Stomach (tissue), 4 donors: ENCODE measurements at regions not wholly inside any gene's neighbourhood (a gene's known extent, or its start where the extent isn't known, plus 50 kb on each side); places are given as distances from the start of the nearest gene placed in this dataset.

Experiments used
- POLR2AphosphoS5 ChIP-seq, 3 donors: sonication (generic); formaldehyde crosslinking; IDR thresholded peaks; one replicate each; pipeline ENCODE4 v1.6.1; 2016; ENCODE audit warnings: antibody characterized with exemption in 3 of 3
- TF ChIP-seq, protein P1 (sequence below), 7 experiments: fragments of 450-650 bp in 4 of 7; fragments of 200-600 bp in 3 of 7; sonication (generic) in 3 of 7; IDR thresholded peaks; one replicate each; pipeline ENCODE4 v1.5.1; 2016 to 2019; ENCODE audit warnings: antibody characterized with exemption in 7 of 7, control low read depth in 2 of 7, mild to moderate bottlenecking in 1 of 7

DNA sequence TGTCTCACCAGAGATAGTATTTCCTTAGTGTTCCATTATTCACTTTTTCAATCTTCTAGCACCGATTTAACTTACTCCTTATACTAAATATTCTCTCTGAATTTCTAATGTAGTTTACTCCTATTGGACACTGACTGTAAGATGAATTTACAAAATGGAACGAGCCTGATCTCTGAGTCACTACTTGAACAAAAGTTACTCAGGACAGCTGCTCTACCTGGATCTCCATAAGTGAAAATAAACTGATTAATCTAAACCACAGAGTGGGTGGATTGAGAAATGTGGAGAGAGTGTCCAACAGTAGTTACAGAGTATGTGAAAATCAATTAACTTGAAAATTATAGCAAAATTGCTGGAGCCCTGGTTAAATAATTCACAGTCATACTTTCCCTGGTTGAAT is 141.7 kb upstream of the CHORDC1 start:
- TF ChIP-seq, protein P1, sequence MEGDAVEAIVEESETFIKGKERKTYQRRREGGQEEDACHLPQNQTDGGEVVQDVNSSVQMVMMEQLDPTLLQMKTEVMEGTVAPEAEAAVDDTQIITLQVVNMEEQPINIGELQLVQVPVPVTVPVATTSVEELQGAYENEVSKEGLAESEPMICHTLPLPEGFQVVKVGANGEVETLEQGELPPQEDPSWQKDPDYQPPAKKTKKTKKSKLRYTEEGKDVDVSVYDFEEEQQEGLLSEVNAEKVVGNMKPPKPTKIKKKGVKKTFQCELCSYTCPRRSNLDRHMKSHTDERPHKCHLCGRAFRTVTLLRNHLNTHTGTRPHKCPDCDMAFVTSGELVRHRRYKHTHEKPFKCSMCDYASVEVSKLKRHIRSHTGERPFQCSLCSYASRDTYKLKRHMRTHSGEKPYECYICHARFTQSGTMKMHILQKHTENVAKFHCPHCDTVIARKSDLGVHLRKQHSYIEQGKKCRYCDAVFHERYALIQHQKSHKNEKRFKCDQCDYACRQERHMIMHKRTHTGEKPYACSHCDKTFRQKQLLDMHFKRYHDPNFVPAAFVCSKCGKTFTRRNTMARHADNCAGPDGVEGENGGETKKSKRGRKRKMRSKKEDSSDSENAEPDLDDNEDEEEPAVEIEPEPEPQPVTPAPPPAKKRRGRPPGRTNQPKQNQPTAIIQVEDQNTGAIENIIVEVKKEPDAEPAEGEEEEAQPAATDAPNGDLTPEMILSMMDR (IDR thresholded peaks at IDR 0.05), result no peak
- TF ChIP-seq POLR2AphosphoS5 (IDR thresholded peaks at IDR 0.05), result no peak
